ENCODE measurements at regions not wholly inside any gene's neighbourhood (a gene's known extent, or its start where the extent isn't known, plus 50 kb on each side); places are given as distances from the start of the nearest gene placed in this dataset.

GRCh38 chr13:107421951-107422350 lies 793.4 kb downstream of the LIG4 start:
- intact Hi-C loops (cut with DNase I): no loop called here
- 81 to 97% (median 83%) methylated on average over 1 of the region's 1 CpG for WGBS, 4 donors
- H3K4me1 ChIP-seq: no peaks in the 10 kb centered on the region
- no peaks in the 10 kb centered on the region for H3K36me3 ChIP-seq
- no peak overlapping the region for H3K4me3 ChIP-seq
- DNase-seq (no peak), ATAC-seq (no peak)
- H3K27me3 ChIP-seq: no peaks in the 10 kb centered on the region
- TF ChIP-seq CTCF (IDR thresholded peaks at IDR 0.05): no peak
- TF ChIP-seq POLR2A (IDR thresholded peaks at IDR 0.05): no peak
- no peak overlapping the region for H3K27ac ChIP-seq
- peaks cover 0 to 8% (median 0%) of the 10 kb centered on the region in 12 donors for H3K9me3 ChIP-seq

- Histone ChIP-seq H3K4me1 (no peaks in the 10 kb centered on the region), H3K27me3 (no peaks in the 10 kb centered on the region), H3K36me3 (no peaks in the 10 kb centered on the region), H3K27ac (no peak overlapping the region), H3K4me3 (no peak overlapping the region), H3K9me3 (peaks cover 0 to 8% (median 0%) of the 10 kb centered on the region in 12 donors)
- no peak for ATAC-seq
- DNase-seq: no peak
- TF ChIP-seq CTCF (IDR thresholded peaks at IDR 0.05) (no peak), POLR2A (IDR thresholded peaks at IDR 0.05) (no peak)
- 66 to 74% (median 71%) methylated on average over 2 of the region's 2 CpGs for WGBS, 4 donors
- intact Hi-C loops (cut with DNase I): no loop called here
Observed at GRCh38 chr13:107421028-107421427, 794.3 kb downstream of the LIG4 start.

- no peak for DNase-seq
- TF ChIP-seq CTCF (IDR thresholded peaks at IDR 0.05) (no peak), POLR2A (IDR thresholded peaks at IDR 0.05) (no peak)
- H3K36me3 ChIP-seq: no peaks in the 10 kb centered on the region
- ATAC-seq: no peak
- H3K27ac ChIP-seq: no peak overlapping the region
- intact Hi-C loops (cut with DNase I): no loop called here
- H3K4me3 ChIP-seq: no peak overlapping the region
- no peaks in the 10 kb centered on the region for H3K4me1 ChIP-seq
- H3K27me3 ChIP-seq: no peaks in the 10 kb centered on the region
- no peaks in the 10 kb centered on the region for H3K9me3 ChIP-seq
Observed at GRCh38 chr13:107413005-107413404, 802.3 kb downstream of the LIG4 start.

- Histone ChIP-seq H3K36me3 (no peaks in the 10 kb centered on the region), H3K27me3 (no peaks in the 10 kb centered on the region), H3K4me3 (no peak overlapping the region), H3K4me1 (no peaks in the 10 kb centered on the region), H3K9me3 (peaks cover 0 to 16% (median 3%) of the 10 kb centered on the region in 12 donors), H3K27ac (no peak overlapping the region)
- intact Hi-C loops (cut with DNase I): no loop called here
- ATAC-seq (no peak), DNase-seq (no peak)
- no peak for TF ChIP-seq CTCF (IDR thresholded peaks at IDR 0.05)
- TF ChIP-seq POLR2A (IDR thresholded peaks at IDR 0.05): no peak
- WGBS, 4 donors: 75 to 81% (median 79%) methylated on average over 3 of the region's 3 CpGs
Observed at GRCh38 chr13:107407074-107407473, 808.3 kb downstream of the LIG4 start.
